MCF 10A (cell line): ENCODE measurements at regions not wholly inside any gene's neighbourhood (a gene's known extent, or its start where the extent isn't known, plus 50 kb on each side); places are given as distances from the start of the nearest gene placed in this dataset.

Source experiments
- BruUV-seq: library from RNA; stranded (reverse); fragments of 400-500 nt; replicated peaks from 2 replicates; lab custom pipeline; 2021; lab: Mats Ljungman, UMichigan
- CTCF ChIA-PET: fragments of 300-600 bp; sonication (Branson Sonifier 250); formaldehyde crosslinking; extraction: SDS; loops from one replicate; lab custom pipeline; 2021; ENCODE audit warnings: antibody characterized with exemption, inconsistent platforms; lab: Yijun Ruan, JAX
- POLR2A ChIA-PET: fragments of 300-600, 350-650 bp; sonication (Branson Sonifier 250); formaldehyde crosslinking; extraction: SDS; loops from one replicate; lab custom pipeline; 2020; ENCODE audit warnings: antibody characterized with exemption, inconsistent platforms; lab: Yijun Ruan, JAX
- DNase-seq: peaks from one replicate; pipeline ENCODE4 v3.0.0-alpha.2; 2018; ENCODE audit not compliant: unreplicated experiment
- H3K27ac Mint-ChIP-seq: one replicate; pipeline ENCODE4 v1.8.0; 2022; ENCODE audit warnings: mild to moderate bottlenecking, low read depth, mixed read lengths; ENCODE audit not compliant: unreplicated experiment
- H3K27me3 Mint-ChIP-seq: one replicate; pipeline ENCODE4 v1.8.0; 2022; ENCODE audit warnings: mixed read lengths; ENCODE audit not compliant: insufficient read depth, unreplicated experiment
- H3K36me3 Mint-ChIP-seq: one replicate; pipeline ENCODE4 v1.8.0; 2022; ENCODE audit warnings: mild to moderate bottlenecking, moderate library complexity, mixed read lengths; ENCODE audit not compliant: insufficient read depth, unreplicated experiment
- H3K4me1 Mint-ChIP-seq: one replicate; pipeline ENCODE4 v1.8.0; 2022; ENCODE audit warnings: mixed read lengths; ENCODE audit not compliant: insufficient read depth, unreplicated experiment
- H3K4me3 Mint-ChIP-seq: one replicate; pipeline ENCODE4 v1.8.0; 2022; ENCODE audit warnings: mild to moderate bottlenecking, moderate library complexity, mixed read lengths; ENCODE audit not compliant: unreplicated experiment
- H3K9me3 Mint-ChIP-seq: one replicate; pipeline ENCODE4 v1.8.0; 2022; ENCODE audit warnings: mixed read lengths; ENCODE audit not compliant: unreplicated experiment
- CTCF ChIP-seq: fragments of 200-600 bp; IDR thresholded peaks from one replicate; pipeline ENCODE4 v1.8.0; 2022; ENCODE audit warnings: antibody characterized with exemption, mild to moderate bottlenecking; ENCODE audit not compliant: unreplicated experiment
- intact Hi-C: fragments of 100-400 bp; cut with micrococcal nuclease; formaldehyde crosslinking; loops from 2 replicates; pipeline ENCODE4 v1.14.1; 2022

DNA sequence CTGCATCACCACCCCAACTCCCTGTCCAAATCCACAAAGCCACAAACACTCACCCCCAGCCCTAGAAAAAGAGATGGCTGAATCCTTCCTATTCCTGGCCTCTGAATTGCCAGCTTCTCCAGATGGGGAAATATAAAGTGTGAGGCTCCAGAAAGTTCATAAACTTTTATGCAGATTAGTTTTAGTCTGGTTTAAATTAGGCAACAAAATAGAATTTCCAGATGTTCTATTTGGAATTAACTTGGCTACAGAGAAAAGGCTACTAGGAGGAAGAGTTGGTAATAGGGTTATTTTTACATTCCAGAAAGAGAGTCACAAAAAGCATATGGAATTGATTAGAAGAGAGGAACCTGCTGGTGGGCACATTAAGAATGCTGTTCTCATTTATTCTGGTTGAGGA is 56.0 kb downstream of the EN1 start:
- no peak for TF ChIP-seq CTCF
- POLR2A ChIA-PET, result interaction anchor here (1.2 to 1.4 kb wide), 2 partner anchors 10 to 24 kb away, joined by 3 to 4 read pairs; no protein-coding TSS in a partner anchor
- no peak overlapping the region for H3K4me3 Mint-ChIP-seq
- CTCF ChIA-PET, result interaction anchor here (1.1 to 1.3 kb wide), 2 partner anchors 10 to 569 kb away, joined by 3 to 5 read pairs; no protein-coding TSS in a partner anchor
- no peak overlapping the region for H3K27ac Mint-ChIP-seq
- no peaks in the 10 kb centered on the region for H3K36me3 Mint-ChIP-seq
- H3K9me3 Mint-ChIP-seq, result no peaks in the 10 kb centered on the region
- H3K4me1 Mint-ChIP-seq, result no peaks in the 10 kb centered on the region
- H3K27me3 Mint-ChIP-seq, result peaks cover 27% of the 10 kb centered on the region
- no peak for DNase-seq
- intact Hi-C loops, result no loop called here
- BruUV-seq, result no TSS peak

DNA sequence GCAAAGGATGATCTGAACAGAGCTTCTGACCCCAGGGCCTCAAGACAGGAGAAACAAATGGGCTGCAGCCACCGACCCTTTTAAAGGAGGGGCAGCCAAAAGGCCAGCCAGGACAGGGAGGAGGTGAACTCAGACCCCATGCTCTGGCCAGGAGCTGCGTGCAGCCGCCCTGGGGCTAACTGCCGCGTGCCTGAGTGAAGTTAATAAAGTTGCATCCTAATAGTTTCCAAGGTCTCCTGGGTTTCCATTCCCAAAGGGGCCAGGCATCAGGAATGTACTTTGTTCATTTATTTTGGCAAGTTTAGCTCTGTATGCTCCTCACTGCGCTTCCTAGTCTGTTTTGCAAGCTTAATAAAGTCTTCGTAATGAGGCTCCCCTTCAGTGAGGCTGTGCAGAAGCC is 60.7 kb downstream of the EN1 start:
- no peak for DNase-seq
- TF ChIP-seq CTCF, result no peak
- ChIA-PET POLR2A (no interaction called here), CTCF (interaction anchor here (1.0 kb wide), 1 partner anchor 69 kb away, joined by 3 read pairs; no protein-coding TSS in a partner anchor)
- no TSS peak for BruUV-seq
- Mint-ChIP-seq H3K27me3 (peaks cover 17% of the 10 kb centered on the region), H3K27ac (no peak overlapping the region), H3K9me3 (no peaks in the 10 kb centered on the region), H3K4me3 (no peak overlapping the region), H3K36me3 (no peaks in the 10 kb centered on the region), H3K4me1 (no peaks in the 10 kb centered on the region)
- intact Hi-C loops, result no loop called here

GRCh38 chr2:118784860-118785259 is 62.6 kb downstream of the EN1 start:
- peaks cover 17% of the 10 kb centered on the region for H3K27me3 Mint-ChIP-seq
- no peaks in the 10 kb centered on the region for H3K36me3 Mint-ChIP-seq
- H3K27ac Mint-ChIP-seq, result no peak overlapping the region
- H3K4me3 Mint-ChIP-seq, result no peak overlapping the region
- ChIA-PET POLR2A (no interaction called here), CTCF (no interaction called here)
- no TSS peak for BruUV-seq
- no peaks in the 10 kb centered on the region for H3K4me1 Mint-ChIP-seq
- no peak for TF ChIP-seq CTCF
- no peak for DNase-seq
- intact Hi-C loops, result no loop called here
- H3K9me3 Mint-ChIP-seq, result no peaks in the 10 kb centered on the region

DNA sequence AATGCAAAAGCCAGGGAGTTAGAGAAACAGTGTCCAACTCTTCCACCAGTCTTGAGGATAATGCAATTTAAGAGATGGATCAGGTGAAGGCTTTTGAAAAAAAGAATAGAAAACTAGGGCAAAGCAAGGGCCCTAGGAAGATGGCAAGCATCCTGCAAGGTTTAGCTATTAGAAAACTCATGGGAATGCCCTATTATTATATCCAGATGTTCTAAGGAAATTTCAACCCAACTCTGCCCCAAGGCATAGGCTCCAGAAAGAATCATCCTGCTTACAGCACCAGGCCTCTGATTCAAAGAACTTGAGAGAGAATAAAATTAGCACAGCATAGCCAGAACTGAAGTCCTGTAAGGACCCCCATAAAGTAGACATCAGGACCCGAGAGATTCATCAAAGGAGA is 68.1 kb downstream of the EN1 start:
- intact Hi-C loops, result no loop called here
- DNase-seq, result no peak
- ChIA-PET CTCF (interaction anchor here (0.6 kb wide), 1 partner anchor 9 kb away, joined by 3 read pairs; no protein-coding TSS in a partner anchor), POLR2A (no interaction called here)
- H3K27me3 Mint-ChIP-seq, result no peaks in the 10 kb centered on the region
- no peaks in the 10 kb centered on the region for H3K9me3 Mint-ChIP-seq
- no peak overlapping the region for H3K4me3 Mint-ChIP-seq
- H3K27ac Mint-ChIP-seq, result no peak overlapping the region
- H3K36me3 Mint-ChIP-seq, result no peaks in the 10 kb centered on the region
- TF ChIP-seq CTCF, result no peak
- no peaks in the 10 kb centered on the region for H3K4me1 Mint-ChIP-seq
- no TSS peak for BruUV-seq
